HG03571 (cell line): ENCODE measurements at regions not wholly inside any gene's neighbourhood (a gene's known extent, or its start where the extent isn't known, plus 50 kb on each side); places are given as distances from the start of the nearest gene placed in this dataset.
"Not testable (repeated sequence)": the region's sequence is repeated elsewhere in the genome, so short reads cannot be mapped to it uniquely, and the experiment has no call there.

Experiments
- ATAC-seq: cut with Tn5 transposase; IDR thresholded peaks from one replicate; pipeline ENCODE4 v1.9.1; 2021; ENCODE audit not compliant: unreplicated experiment

DNA sequence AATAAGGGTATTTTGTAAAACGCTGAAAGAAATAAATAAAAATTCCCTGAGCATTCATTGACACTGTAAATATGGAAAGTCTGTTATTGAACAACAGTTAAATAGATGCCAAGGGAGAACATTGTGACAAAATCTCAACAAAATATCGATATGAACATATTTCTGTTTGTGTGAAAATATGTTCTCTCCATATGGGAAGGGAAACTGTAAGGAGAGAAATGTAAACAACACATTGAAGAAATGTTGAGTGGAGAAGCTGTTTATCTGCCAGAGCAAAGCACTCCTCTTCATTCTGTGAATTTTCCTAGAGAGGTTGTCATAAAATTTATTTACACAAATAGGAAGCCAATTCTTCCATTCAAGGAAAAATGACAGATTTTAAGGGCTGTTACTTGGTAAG lies 57.1 kb upstream of the EOMES start:
- ATAC-seq: no peak

DNA sequence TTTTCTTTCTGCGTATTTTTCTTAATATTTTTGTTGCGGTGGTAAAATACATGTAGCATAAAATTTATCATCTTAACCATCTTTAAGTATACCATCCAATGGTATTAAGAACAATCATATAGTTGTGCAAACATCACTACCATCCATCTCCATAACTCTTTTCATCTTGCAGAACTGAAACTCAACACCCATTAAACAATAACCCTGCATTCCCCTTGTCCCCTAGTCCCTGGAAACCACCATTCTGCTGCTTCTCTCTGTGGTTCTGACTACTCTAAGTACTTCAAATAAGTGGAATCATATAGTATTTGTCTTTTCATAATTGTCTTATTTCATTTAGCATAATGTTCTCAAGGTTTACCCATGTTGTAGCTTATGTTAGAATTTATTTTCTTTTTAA lies 67.3 kb upstream of the EOMES start:
- no peak for ATAC-seq

DNA sequence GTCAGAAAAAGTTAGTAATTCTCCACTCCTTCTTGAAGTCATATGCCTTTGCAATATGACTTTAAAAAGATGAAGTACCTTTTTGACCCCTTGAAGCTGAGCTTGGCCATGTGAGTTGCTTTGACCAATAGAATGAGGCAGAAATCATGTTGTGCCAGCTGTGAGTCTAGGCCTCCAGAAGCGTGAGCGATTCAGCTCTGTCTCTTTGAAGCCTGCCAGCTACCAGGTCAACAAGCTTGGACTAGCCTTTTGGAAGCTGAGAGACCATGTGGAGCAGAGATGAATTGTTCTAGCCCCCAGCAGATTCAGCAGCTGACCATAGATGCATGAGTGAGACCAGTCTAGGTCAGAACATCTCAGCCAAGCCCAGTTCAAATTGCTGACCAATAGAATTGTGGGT lies 69.8 kb upstream of the EOMES start:
- no peak for ATAC-seq

DNA sequence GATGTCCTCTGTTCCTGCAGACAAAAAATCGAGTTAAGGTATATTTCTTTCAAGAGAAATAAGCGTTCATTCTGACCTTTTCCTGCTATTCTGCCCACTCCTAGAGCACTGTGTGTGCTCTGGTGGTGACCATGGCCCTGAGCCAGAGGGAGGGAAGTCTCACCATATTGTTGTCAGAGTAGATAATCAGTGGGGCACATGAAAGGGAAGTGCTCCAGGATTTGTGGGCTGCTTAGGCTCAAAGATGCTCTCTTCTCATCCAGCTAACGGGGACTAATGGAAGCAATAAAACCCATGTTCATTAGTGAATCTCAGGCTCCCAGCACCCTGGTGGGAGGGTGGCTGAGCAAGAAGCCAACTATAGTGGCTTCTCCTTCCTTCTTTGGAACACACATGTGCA lies 70.7 kb upstream of the EOMES start:
- ATAC-seq: no peak

DNA sequence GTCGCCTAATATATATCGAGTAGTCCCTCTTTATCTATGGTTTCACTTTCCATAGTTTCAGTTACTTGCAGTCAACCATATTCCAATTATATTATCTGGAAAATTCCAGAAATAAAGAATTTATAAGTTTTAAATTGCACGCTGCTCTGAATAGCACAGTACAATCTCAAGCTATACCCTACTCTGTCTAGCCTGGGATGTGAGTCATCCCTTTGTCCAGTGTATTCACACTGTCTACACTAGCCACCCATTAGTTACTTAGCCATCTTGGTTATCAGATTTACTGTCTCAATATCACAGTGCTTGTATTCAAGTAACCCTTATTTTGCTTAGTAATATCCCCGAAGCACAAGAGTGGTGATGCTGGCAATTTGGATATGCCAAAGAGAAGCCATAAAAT lies 72.1 kb upstream of the EOMES start:
- no peak for ATAC-seq

DNA sequence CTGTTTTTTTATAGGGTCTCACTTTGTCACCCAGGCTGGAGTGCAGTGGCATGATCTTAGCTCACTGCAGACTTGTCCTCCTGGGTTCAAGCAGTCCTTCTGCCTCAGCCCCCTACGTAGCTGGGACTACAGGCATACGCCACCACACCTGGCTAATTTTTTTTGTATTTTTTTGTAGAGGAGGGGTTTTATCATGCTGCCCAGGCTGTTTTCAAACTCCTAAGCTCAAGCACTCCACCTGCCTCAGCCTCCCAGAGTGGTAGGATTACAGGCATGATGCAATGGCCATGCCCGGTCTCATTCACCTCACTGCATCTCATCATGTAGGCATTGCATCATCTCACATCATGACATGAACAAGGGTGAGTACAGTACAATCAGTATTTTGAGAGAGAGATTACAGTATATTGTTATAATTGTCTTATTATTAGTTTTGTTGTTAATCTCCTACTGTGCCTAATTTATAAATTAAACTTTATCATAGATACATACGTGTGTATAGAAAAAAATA lies 74.3 kb upstream of the EOMES start:
- no peak for ATAC-seq

DNA sequence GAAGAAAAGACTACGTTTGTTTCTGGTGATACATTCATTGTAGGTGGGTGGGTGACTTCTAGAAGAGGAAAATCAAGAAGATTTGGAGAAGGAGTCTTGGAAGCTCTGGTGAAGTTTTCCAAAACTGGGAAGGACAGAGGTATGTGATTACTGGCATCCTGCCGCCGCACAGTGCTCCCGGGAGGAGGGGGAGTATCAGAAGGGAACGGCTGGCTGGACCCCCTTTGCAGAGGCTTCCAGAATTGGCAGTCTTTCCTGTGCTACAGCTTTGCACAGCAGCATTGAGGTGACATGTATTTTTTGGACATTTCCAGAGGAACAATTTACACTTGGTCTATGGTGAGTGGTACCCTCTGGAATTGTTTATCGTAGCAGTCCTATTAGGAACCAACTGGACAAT lies 75.7 kb upstream of the EOMES start:
- no peak for ATAC-seq

DNA sequence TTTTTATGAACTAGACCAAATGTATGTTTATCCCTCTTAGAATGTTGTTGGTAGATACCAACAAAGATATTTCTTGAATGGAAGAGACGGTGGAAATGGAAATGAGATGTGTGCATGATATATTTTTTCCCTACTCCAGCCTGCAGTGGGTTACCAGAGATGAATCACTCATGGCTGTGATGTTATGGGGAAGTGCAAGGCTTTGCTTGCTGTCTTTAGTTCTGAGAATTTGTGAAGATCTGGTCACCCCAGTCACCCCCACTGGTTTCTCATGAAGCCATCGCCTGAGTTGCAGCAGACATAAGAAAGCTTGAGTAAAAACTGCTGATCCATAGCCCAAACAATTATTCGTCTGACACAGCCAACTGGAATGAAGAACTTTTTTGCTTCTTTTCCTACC lies 78.1 kb upstream of the EOMES start:
- no peak for ATAC-seq

DNA sequence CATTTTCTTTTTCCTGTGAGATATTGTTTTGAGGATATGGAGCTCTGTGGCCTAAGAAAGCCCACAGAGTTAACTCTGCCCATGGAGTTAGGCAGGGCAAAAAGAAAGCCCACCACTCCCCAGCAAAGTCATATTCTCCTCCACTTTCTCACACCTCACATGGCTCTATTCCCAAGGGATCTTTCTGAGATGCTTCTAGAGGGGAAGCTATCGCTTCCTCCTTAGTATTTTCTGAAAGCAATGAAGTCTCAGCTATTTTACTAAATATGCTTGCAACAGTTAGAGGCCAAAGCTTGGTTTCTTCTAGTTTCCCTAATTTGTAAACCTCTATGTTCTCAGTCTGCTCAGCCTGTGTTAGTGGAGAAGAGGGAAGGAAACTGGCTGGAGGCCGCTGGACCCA lies 80.3 kb upstream of the EOMES start:
- ATAC-seq: no peak

DNA sequence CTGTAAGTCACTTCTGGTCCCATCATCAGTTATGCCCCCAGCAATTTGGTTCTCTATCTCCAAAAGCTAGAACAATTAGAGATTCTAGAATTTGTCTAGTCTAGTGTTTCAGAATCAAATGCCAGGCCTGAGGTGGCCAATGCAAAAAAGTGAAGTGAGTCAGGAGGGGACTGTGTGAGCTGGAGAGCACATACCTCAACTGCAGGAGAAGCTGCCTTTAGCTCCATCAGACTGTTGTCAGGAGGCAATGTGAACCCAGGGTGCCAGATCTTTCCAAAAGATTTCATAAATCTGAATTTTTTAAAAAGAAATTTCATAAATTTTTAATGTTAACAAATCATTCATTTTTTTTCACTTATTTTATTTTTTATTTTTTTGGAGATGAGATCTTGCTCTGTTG lies 80.7 kb upstream of the EOMES start:
- ATAC-seq: no peak

DNA sequence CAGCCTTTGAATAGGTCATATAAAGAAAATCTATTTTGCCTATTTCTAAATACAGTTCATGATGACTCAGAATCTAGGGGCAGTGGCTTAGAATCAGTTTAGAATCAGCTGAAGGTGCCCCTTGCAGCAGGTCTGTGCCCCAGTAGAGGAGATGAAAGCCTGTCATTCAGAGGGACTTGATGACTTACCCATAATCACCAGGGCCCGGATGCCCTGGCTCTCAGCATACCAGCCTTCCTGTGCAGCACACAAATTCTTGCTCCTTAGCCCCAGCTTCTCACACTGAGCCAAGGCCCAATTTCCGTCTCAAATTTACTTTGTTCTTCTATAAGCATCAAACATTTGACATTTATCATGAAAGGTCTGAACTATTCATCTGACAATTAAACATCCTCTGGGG lies 83.2 kb upstream of the EOMES start:
- ATAC-seq: no peak

DNA sequence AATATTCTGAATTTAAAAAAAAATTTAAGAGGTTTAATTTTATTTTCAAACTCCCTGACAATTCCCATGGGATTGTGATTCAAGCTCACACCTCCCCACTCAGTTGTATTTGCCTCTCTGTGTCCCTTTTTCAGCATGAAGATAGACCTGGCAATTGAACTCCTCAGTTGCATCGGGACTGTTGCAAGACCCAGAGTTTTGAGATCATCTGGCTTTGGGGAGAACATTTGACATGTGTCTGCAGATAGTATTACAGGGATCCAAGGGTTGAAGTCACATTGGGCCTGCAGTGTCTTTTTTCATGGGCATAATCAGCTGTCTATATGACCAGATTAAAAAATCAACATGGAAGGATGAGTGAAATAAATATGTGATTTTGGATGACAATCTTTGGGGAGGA lies 91.1 kb upstream of the EOMES start:
- ATAC-seq: no peak

DNA sequence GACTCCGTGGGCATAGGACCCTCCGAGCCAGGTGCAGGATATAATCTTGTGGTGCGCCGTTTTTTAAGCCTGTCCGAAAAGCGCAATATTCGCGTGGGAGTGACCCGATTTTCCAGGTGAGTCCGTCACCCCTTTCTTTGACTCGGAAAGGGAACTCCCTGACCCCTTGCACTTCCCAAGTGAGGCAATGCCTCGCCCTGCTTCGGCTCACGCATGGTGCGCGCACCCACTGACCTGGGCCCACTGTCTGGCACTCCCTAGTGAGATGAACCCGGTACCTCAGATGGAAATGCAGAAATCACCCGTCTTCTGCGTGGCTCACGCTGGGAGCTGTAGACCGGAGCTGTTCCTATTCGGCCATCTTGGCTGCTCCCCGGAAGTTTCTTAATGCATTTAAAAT lies 99.5 kb upstream of the EOMES start:
- not testable (repeated sequence) for ATAC-seq

DNA sequence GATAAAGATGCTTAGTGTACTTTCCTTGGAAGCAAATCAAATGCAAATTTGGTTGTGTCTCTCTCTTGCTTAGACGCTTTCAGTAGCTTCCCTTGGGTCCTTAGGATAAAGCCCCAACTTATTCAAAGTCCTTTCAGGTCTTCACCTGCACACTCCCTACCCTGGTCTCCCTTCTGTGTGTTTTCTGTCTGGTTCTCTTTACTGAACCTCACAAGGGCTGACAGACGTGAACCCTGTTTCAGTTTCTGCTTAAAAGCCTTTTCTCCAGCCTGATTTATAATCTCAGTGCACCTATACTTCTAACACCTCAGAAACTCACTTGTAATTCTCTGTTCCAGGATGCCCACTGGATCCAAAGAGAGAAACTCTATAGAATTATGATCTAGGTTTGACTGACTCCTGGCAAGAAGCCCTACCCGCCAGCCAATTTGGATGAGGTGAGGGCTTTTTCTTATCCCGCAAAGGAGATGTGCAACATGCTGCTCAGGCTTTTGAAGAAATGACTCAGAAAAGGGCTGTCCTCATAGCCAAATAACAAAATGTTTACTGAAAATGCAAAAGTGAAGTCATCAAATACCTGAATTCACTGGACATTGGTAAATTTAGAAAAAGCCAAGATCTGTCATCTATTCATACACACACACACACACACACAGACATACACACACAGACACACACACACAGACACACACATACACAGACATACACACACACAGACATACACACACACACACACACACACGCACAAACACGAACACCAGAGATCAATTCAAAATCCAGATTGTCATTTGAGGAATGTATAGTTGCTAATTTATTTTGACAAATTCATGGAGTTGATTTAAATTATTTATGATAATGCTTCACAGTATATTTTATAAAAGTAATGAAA lies 102.4 kb upstream of the EOMES start:
- no peak for ATAC-seq

DNA sequence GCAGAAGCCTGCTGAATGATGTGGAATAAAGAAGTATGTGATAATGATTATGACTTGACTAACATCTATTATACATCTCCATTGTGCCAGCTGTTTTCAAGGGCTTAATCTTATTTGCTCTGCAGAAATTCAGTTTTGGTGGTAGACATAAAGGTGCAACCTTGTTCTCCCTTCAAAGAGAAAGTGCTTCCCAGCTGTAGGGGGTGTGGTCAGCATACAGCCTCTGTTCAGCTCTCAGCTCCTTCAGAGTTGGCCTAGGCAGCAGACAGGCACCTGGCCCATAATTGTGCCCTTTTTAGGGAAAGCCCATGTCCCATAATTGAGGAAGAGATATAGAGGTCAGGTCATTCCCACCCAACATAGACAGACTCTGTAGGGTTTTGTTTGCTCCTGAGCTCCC lies 104.3 kb upstream of the EOMES start:
- ATAC-seq: no peak

DNA sequence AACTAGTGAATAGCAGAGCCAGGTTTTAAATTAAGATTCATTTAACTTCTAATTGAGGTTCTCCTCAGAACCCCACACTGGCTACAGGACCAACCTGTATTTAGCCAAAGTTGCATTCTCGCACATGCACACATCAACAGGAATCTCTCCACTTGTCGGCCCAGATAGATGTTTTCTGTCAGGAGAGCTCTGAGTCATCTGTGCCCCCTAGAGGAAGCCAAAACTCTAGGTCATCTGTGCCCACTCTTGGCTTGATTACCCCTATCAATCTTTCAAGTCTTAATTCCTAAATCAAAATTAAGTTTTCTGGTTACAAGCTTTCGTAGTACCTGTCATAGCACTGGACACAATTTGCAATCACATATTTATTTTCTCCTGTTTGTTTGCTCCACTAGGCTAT lies 104.9 kb upstream of the EOMES start:
- ATAC-seq: no peak

DNA sequence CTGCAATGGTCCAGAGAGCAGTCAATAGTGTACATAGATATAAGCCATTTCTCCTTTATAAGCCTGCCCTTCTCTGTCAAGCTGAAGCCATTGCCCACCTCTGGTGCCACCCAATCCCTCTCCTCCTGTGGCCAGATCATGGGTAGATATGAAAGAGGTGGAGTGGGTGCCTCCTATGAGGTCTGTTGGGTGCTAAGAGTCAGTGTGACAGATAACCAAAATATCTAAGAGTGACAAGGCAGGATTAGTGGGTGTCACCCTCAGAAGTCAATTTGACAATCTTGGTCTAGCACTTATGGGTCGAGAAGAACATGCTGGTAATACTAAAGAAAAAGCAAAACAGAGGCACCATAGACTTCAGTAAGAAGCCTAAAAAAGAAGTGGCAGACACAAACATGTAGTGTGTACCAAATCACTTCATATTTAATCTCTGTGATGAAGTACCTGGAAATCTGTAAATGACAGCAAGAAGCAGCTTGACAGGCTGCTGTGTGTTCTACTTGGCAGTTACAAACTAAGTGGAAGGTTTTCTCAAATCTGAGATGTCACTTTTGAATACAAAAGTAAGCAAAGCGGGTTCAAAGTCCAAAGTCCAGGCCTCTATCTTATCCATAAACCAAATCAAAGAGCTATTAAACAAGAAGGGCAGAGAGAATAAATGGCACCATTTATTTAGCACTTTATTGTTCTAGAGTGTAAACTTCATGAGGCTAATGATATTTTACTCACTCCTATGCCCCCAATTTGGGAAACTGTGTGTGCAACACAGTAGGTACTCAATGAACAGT lies 118.9 kb upstream of the EOMES start:
- ATAC-seq: no peak

DNA sequence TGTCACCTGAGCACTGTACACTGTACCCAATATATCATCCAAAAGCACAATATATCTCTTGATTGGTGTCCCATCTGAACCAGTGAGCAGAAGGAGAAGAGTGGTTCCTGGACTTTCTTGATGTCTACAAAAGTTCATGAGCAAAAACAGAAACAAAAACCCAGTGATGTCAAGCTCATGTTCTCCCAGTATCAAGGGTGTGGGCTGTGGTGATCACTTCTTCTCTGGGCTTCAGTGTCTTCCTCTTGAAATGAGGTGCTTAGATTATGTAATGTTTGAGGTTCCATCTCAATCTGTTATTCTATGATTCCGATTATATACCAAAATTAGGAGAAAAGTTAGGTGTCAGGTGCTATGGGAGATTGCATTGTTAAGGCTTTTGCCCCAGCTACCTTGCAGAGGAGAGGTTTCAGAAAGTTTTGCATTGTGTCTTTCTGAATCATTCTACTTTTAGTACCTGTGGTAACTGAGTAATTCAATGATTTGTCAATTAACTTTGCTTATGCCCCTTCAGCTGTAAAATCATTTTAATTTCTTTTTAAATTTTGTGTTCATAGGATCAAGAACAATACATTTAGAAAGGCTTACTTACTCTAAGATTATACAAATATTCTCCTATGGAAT lies 122.0 kb upstream of the EOMES start:
- ATAC-seq: no peak

DNA sequence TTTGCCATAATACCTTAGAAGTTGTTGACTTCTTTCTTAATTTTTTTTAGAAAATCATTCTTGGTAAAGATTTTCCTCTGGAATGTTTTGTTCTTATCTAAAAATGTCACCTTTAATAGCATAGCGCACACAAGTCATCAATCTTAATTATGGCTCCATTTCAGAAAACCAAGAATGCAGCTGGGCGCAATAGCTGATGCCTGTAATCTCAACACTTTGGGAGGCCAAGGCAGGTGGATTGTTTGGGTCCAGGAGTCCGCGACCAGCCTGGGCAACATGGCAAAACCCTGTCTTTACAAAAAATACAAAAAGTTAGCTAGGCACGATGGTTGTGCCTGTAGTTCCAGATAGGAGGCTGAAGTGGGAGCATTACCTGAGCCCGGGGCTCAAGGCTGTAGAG lies 125.6 kb upstream of the EOMES start:
- no peak for ATAC-seq

DNA sequence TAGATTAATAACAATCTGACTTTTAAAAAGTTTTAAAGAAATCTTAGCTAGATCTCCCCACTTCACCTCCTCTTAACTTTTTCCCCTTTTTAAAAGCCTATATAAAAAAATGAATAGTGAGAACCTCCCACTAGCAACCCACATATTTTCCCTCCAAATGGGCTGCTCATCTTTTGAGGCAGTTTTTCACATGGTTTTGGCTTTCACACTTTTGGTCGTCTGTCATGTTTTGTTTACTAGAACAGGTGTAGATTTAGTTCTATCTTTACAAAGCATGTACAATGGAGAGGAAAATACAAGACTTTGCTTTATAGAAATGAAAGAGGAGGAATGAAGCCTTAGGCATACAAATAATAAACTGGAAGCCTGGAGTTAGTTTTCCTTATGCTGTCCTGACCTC lies 126.7 kb upstream of the EOMES start:
- ATAC-seq: no peak

DNA sequence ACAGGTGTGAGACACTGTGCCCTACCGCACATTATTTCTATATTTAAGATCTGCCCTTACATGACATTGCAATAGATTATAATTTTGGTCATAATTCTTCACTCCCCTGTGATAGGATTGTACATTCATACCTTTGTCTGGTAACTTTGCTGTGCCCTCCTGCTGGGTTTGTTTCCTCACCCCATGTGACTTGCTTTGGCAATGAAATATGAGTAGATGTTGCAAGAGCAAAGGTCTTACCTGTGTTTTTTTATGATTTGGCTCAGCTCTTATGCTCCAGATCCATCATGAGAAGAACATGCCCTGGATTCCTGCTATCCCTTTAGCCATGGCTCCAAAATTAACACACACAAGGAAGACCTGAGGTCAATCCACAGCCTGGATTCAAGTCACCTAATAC lies 137.7 kb upstream of the EOMES start:
- ATAC-seq: no peak
